ENCODE measurements at regions not wholly inside any gene's neighbourhood (a gene's known extent, or its start where the extent isn't known, plus 50 kb on each side); places are given as distances from the start of the nearest gene placed in this dataset.

DNA sequence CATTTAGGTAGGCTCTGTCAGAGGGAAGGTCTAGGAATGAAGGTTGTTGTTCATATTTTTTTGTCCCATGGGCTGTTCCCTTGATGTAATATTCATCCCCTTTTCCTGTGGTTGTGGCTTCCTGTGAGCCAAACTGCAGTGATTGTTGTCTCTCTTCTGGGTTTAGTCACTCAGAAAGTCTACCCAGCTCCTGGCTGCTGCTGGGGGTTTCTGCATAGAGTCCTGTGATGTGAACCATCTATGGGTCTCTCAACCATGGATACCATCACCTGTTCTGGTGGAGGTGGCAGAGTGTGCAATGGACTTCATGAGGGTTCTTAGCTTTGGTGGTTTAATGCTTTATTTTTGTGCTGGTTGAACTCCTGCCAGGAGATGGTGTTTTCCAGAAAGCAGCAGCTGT is 122.8 kb downstream of the ZC4H2 start:
- Mint-ChIP-seq H3K27ac (no peak overlapping the region), H3K4me3 (no peak overlapping the region), H3K9me3 (peaks cover 4 to 9% of the 10 kb centered on the region in 2 donors), H3K36me3 (no peaks in the 10 kb centered on the region), H3K4me1 (no peaks in the 10 kb centered on the region), H3K27me3 (ENCODE audit: low read depth in 2 of 2) (no peaks in the 10 kb centered on the region)
- H3K36me3 ChIP-seq (ENCODE audit: control insufficient read depth, insufficient read depth, low read length), result no peaks in the 10 kb centered on the region
- H3K4me3 ChIP-seq (ENCODE audit: low read length), result no peak overlapping the region
- H3K9me3 ChIP-seq (ENCODE audit: control insufficient read depth, insufficient read depth, low read length), result peaks cover 6% of the 10 kb centered on the region
- no peaks in the 10 kb centered on the region for H3K27me3 ChIP-seq (ENCODE audit: control insufficient read depth, insufficient read depth, low read length)
- no peak overlapping the region for H3K27ac ChIP-seq (ENCODE audit: low read length)
- no peak for DNase-seq
- H3K4me1 ChIP-seq (ENCODE audit: control insufficient read depth, insufficient read depth, low read length), result no peaks in the 10 kb centered on the region
- ATAC-seq, result no peak
- intact Hi-C loops (cut with micrococcal nuclease), result no loop called here
- no peak for TF ChIP-seq CTCF (IDR thresholded peaks at IDR 0.05)

- Histone ChIP-seq H3K27ac (ENCODE audit: low read length) (no peak overlapping the region), H3K27me3 (ENCODE audit: control insufficient read depth, insufficient read depth, low read length) (no peaks in the 10 kb centered on the region), H3K4me3 (ENCODE audit: low read length) (no peak overlapping the region), H3K9me3 (ENCODE audit: control insufficient read depth, insufficient read depth, low read length) (peaks cover 14% of the 10 kb centered on the region), H3K4me1 (ENCODE audit: control insufficient read depth, insufficient read depth, low read length) (no peaks in the 10 kb centered on the region), H3K36me3 (ENCODE audit: control insufficient read depth, insufficient read depth, low read length) (no peaks in the 10 kb centered on the region)
- no peak overlapping the region for H3K27ac Mint-ChIP-seq
- DNase-seq (no peak), ATAC-seq (no peak)
- no peaks in the 10 kb centered on the region for H3K27me3 Mint-ChIP-seq (ENCODE audit: low read depth in 2 of 2)
- no peak for TF ChIP-seq CTCF (IDR thresholded peaks at IDR 0.05)
- no peaks in the 10 kb centered on the region for H3K36me3 Mint-ChIP-seq
- no peaks in the 10 kb centered on the region for H3K4me1 Mint-ChIP-seq
- 76% methylated on average over 6 of the region's 6 CpGs for WGBS (ENCODE audit: insufficient coverage)
- peaks cover 4% of the 10 kb centered on the region in 2 donors for H3K9me3 Mint-ChIP-seq
- intact Hi-C loops (cut with micrococcal nuclease), result no loop called here
- no peak overlapping the region for H3K4me3 Mint-ChIP-seq
Observed at GRCh38 chrX:64850371-64851082, 125.7 kb downstream of the ZC4H2 start.

DNA sequence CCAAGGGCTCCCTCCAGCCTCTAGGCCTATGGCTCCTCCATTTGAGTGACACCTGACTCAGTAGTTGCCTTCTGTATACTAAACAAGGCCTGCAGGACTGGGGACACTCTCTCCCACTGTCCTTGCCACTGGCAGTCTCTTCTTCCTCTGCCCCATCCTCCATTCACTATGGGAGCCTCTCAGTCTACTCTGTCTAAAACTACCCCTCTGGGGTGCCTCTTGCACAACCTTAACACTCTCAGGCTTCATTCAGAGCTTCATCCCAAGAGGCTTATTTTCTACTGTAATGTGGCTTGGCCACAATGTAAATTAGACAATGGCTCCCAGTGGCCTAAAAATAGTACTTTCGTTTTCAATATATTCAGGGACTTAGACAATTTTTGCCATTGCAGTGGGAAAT is 133.0 kb downstream of the ZC4H2 start:
- no peak for DNase-seq
- H3K4me3 ChIP-seq (ENCODE audit: low read length), result no peak overlapping the region
- peaks cover 9% of the 10 kb centered on the region for H3K4me1 ChIP-seq (ENCODE audit: control insufficient read depth, insufficient read depth, low read length)
- H3K27ac Mint-ChIP-seq, result no peak overlapping the region
- TF ChIP-seq CTCF (IDR thresholded peaks at IDR 0.05), result no peak
- H3K27me3 ChIP-seq (ENCODE audit: control insufficient read depth, insufficient read depth, low read length), result no peaks in the 10 kb centered on the region
- H3K36me3 Mint-ChIP-seq, result no peaks in the 10 kb centered on the region
- 78% methylated on average over 1 of the region's 1 CpG for WGBS (ENCODE audit: insufficient coverage)
- H3K4me1 Mint-ChIP-seq, result no peaks in the 10 kb centered on the region
- ATAC-seq, result no peak
- intact Hi-C loops (cut with micrococcal nuclease), result no loop called here
- H3K36me3 ChIP-seq (ENCODE audit: control insufficient read depth, insufficient read depth, low read length), result no peaks in the 10 kb centered on the region
- H3K27ac ChIP-seq (ENCODE audit: low read length), result peak overlapping the region; percentile 30
- H3K4me3 Mint-ChIP-seq, result no peak overlapping the region
- H3K9me3 ChIP-seq (ENCODE audit: control insufficient read depth, insufficient read depth, low read length), result peaks cover 30% of the 10 kb centered on the region
- no peaks in the 10 kb centered on the region for H3K27me3 Mint-ChIP-seq (ENCODE audit: low read depth in 2 of 2)
- peaks cover 5 to 18% of the 10 kb centered on the region in 2 donors for H3K9me3 Mint-ChIP-seq

GRCh38 chrX:64842492-64842891 is 133.8 kb downstream of the ZC4H2 start:
- intact Hi-C loops (cut with micrococcal nuclease), result no loop called here
- DNase-seq (peak in 1 of 2 donors; percentile 1), ATAC-seq (no peak)
- Mint-ChIP-seq H3K27me3 (ENCODE audit: low read depth in 2 of 2) (no peaks in the 10 kb centered on the region), H3K9me3 (peaks cover 5 to 18% of the 10 kb centered on the region in 2 donors), H3K4me1 (no peaks in the 10 kb centered on the region), H3K4me3 (no peak overlapping the region), H3K36me3 (no peaks in the 10 kb centered on the region), H3K27ac (no peak overlapping the region)
- no peaks in the 10 kb centered on the region for H3K27me3 ChIP-seq (ENCODE audit: control insufficient read depth, insufficient read depth, low read length)
- H3K4me1 ChIP-seq (ENCODE audit: control insufficient read depth, insufficient read depth, low read length), result peaks cover 9% of the 10 kb centered on the region
- no peak for TF ChIP-seq CTCF (IDR thresholded peaks at IDR 0.05)
- no peaks in the 10 kb centered on the region for H3K36me3 ChIP-seq (ENCODE audit: control insufficient read depth, insufficient read depth, low read length)
- no peak overlapping the region for H3K4me3 ChIP-seq (ENCODE audit: low read length)
- H3K27ac ChIP-seq (ENCODE audit: low read length), result peak overlapping the region; percentile 30
- H3K9me3 ChIP-seq (ENCODE audit: control insufficient read depth, insufficient read depth, low read length), result peaks cover 30% of the 10 kb centered on the region
- 60% methylated on average over 2 of the region's 4 CpGs for WGBS (ENCODE audit: insufficient coverage)

Measured in natural killer cell (primary cell).